AG04450 (cell line): ENCODE measurements at regions not wholly inside any gene's neighbourhood (a gene's known extent, or its start where the extent isn't known, plus 50 kb on each side); places are given as distances from the start of the nearest gene placed in this dataset.

ENCODE experiments used
- CTCF ChIA-PET: fragments of 300-600, 350-600 bp; formaldehyde crosslinking; extraction: SDS; loops from one replicate; lab custom pipeline; 2022; ENCODE audit warnings: antibody characterized with exemption, inconsistent platforms; lab: Charles Lee
- POLR2A ChIA-PET: fragments of 350-600 bp; formaldehyde crosslinking; extraction: SDS; loops from one replicate; lab custom pipeline; 2021; ENCODE audit warnings: antibody characterized with exemption, inconsistent platforms; lab: Yijun Ruan, JAX
- DNase-seq: peaks from one replicate; pipeline ENCODE4 v3.0.0-alpha.2; 2011; ENCODE audit warnings: low read depth, low spot score
- H3K27ac ChIP-seq: one replicate; pipeline ENCODE4 v1.5.1; 2012; ENCODE audit warnings: low read depth, low read length, control low read depth
- H3K27me3 ChIP-seq: one replicate; pipeline ENCODE4 v1.6.0; 2012; ENCODE audit warnings: low read length; ENCODE audit not compliant: control insufficient read depth, insufficient read depth
- H3K4me3 ChIP-seq: 2 replicates; pipeline ENCODE4 v1.5.1; 2011; ENCODE audit warnings: mild to moderate bottlenecking, low read depth, low read length, control low read depth
- H3K9me3 ChIP-seq: 2 replicates; pipeline ENCODE4 v1.5.1; 2012; ENCODE audit warnings: low read length; ENCODE audit not compliant: control insufficient read depth, insufficient read depth
- CTCF ChIP-seq: IDR thresholded peaks from 2 replicates; pipeline ENCODE4 v1.5.1; 2011; ENCODE audit warnings: low read depth, low read length, control low read depth, inconsistent platforms

DNA sequence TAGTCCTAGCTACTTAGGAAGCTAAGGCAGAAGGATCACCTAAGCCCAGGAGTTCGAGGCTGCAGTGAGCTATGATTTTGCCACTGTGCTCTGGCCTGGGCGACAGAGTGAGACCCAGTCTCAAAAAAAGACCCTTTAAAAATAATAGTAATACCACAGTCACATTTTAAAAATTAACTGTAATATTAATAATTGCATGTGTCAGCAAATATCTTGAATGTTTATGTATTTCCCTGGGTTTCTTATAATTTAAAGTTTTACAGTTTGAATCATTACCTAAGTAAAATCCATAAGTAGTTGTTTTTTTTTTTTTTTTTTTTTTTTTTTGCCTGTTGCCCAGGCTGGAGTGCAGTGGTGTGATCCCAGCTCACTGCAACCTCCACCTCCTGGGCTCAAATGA lies 69.2 kb downstream of the LYZL2 start:
- no peak for TF ChIP-seq CTCF
- H3K27me3 ChIP-seq = peaks cover 18% of the 10 kb centered on the region
- CTCF ChIA-PET = interaction anchor here (1.4 kb wide), 1 partner anchor 22 kb away, joined by 5 read pairs; no protein-coding TSS in a partner anchor
- H3K27ac ChIP-seq = no peak overlapping the region
- H3K9me3 ChIP-seq = no peaks in the 10 kb centered on the region; the same call in 1 of the 2 replicates
- H3K4me3 ChIP-seq = no peak overlapping the region
- POLR2A ChIA-PET = no interaction called here
- no peak for DNase-seq

DNA sequence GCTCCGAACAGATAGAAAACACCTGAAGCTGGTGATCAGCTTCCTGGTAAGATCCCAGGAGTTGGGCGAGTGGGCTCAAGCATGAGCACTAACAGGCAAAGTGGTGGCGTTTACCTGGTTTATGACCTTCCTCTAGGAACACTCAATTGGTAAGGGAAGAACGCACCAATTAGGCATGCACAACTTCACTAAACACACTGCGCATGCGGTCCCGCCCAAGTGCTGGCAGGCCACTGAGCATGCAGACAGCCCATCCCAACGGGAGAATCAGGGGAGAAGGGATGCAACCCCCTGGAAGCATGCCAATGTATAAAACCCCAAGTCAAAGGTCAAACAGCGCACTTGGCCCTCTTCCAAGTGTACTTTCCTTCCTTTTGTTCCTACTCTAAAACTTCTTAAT lies 70.4 kb downstream of the LYZL2 start:
- Histone ChIP-seq H3K4me3 (no peak overlapping the region), H3K27me3 (peaks cover 16% of the 10 kb centered on the region), H3K9me3 (no peaks in the 10 kb centered on the region; the same call in 1 of the 2 replicates), H3K27ac (no peak overlapping the region)
- TF ChIP-seq CTCF = no peak
- no peak for DNase-seq
- POLR2A ChIA-PET = no interaction called here
- CTCF ChIA-PET = interaction anchor here (1.1 to 1.4 kb wide), 2 partner anchors 23 to 32 kb away, joined by 3 to 5 read pairs; no protein-coding TSS in a partner anchor

GRCh38 chr10:30558411-30558810 lies 71.1 kb downstream of the LYZL2 start:
- H3K9me3 ChIP-seq = no peaks in the 10 kb centered on the region; the same call in 1 of the 2 replicates
- no peak for TF ChIP-seq CTCF
- CTCF ChIA-PET = no interaction called here
- peaks cover 10% of the 10 kb centered on the region for H3K27me3 ChIP-seq
- POLR2A ChIA-PET = no interaction called here
- no peak overlapping the region for H3K27ac ChIP-seq
- DNase-seq = no peak
- no peak overlapping the region for H3K4me3 ChIP-seq

DNA sequence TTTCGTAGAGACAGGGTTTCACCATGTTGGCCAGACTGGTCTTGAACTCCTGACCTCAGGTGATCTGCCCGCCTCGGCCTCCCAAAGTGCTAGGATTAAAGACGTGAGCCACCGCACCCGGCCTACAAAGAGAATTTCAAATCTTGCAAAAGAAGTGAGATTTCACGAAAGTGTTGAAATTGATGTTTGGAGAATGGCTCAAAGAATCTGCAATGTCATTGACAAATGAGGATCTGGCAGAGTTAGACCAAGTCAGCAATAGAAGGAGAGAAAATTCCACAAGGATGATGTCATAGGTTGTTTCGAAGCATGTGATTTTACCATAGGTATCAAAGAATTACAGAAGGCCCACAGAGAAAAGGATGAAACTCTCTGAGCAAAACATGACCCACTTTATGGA lies 71.7 kb downstream of the LYZL2 start:
- no peak for DNase-seq
- H3K27ac ChIP-seq = no peak overlapping the region
- CTCF ChIA-PET = no interaction called here
- no peak overlapping the region for H3K4me3 ChIP-seq
- no peaks in the 10 kb centered on the region; the same call in 1 of the 2 replicates for H3K9me3 ChIP-seq
- POLR2A ChIA-PET = no interaction called here
- no peak for TF ChIP-seq CTCF
- peaks cover 6% of the 10 kb centered on the region for H3K27me3 ChIP-seq

DNA sequence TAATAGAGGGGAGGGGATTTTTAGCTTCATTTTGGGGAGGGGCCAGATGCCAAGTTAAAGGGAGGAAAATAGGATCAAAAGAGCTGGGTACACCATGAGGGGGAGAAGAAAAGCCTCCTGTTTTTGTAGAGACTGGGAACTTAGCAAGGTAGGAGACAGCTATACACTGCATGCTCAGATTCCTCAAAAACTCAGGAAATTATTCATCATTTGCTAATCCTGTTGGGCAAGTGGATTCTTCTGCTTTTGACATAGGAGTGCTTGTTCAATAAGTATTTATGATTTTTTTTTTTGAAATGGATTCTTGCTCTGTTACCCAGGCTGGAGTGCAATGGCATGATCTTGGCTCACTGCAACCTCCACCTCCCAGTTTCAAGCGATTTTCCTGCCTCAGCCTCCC lies 73.4 kb downstream of the LYZL2 start:
- Histone ChIP-seq H3K27me3 (peaks cover 5% of the 10 kb centered on the region), H3K27ac (no peak overlapping the region), H3K9me3 (no peaks in the 10 kb centered on the region), H3K4me3 (no peak overlapping the region)
- no peak for DNase-seq
- ChIA-PET POLR2A (no interaction called here), CTCF (interaction anchor here (0.6 to 1.8 kb wide), 3 partner anchors 25 to 193 kb away, joined by 3 to 6 read pairs (median 5); no protein-coding TSS in a partner anchor)
- no peak for TF ChIP-seq CTCF
